ENCODE measurements at regions not wholly inside any gene's neighbourhood (a gene's known extent, or its start where the extent isn't known, plus 50 kb on each side); places are given as distances from the start of the nearest gene placed in this dataset.

GRCh38 chr20:40156600-40157317 is 532.3 kb downstream of the MAFB start:
- TF ChIP-seq GATA1 (IDR thresholded peaks at IDR 0.05; ENCODE audit: low read depth, low read length) (no peak), POLR2A (IDR thresholded peaks at IDR 0.05; ENCODE audit: low read length) (no peak)
- no peak for DNase-seq

DNA sequence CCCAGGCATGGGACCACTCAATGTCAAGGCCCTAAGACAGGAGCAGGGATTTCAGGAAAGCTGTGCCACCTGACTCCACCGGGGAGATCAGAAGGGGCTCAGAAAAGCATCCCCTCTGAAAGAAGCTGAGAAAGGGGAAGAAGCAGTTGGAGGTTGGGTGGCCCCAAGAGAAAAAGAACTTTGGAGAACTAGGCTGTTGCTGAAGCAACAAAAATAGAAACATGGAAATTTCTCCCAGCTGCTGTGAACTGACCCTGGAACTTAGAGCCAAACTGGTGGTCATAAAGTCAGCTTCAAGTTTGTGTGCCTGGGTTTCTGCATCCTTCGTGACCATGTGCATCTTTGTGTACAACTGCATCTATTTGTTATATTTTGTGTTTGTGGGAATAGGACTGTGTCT is 534.5 kb downstream of the MAFB start:
- no peak for DNase-seq
- TF ChIP-seq GATA1 (IDR thresholded peaks at IDR 0.05; ENCODE audit: low read depth, low read length) = no peak
- TF ChIP-seq POLR2A (IDR thresholded peaks at IDR 0.05; ENCODE audit: low read length) = no peak

- TF ChIP-seq GATA1 (IDR thresholded peaks at IDR 0.05; ENCODE audit: low read depth, low read length) = no peak
- no peak for TF ChIP-seq POLR2A (IDR thresholded peaks at IDR 0.05; ENCODE audit: low read length)
- DNase-seq = no peak
Measured at GRCh38 chr20:40148886-40149285, 540.1 kb downstream of the MAFB start.

DNA sequence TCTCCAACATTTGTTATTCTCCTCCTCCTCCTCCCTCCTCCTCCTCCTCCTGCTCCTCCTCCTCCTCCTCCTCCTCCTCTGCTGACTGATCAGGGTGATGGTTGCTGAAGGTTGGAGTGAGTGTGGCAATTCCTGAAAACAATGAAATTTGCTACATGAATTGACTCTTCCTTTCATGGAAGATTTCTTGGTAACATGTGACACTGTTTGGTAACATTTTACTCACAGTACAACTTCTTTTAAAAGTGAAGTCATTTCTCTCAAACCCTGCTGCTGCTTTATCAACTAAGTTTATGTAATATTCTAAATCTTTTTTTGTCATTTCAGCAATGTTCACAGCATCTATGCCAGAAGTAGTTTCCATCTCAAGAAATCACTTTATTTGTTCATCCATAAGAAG is 543.0 kb downstream of the MAFB start:
- no peak for DNase-seq
- TF ChIP-seq GATA1 (IDR thresholded peaks at IDR 0.05; ENCODE audit: low read depth, low read length) (no peak), POLR2A (IDR thresholded peaks at IDR 0.05; ENCODE audit: low read length) (no peak)

DNA sequence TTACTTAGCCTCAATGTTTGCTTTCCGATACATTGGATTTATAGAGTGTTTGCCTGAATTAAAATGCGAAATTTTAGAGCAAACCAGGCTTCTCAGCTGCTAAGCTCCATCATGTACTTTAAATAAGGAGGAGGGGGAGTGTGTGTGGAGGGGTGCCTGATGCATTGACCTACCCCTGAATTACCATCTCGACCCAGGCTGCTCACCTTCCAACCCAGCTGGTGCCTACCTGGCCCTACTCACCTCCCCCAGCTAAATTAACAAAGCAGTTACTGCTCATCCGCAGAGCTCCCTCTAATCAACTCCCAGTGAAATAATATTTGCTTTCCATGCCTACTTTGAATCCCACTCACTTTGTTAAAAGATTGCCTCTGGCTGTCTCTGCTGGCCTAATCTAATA is 544.5 kb downstream of the MAFB start:
- no peak for DNase-seq
- no peak for TF ChIP-seq POLR2A (IDR thresholded peaks at IDR 0.05; ENCODE audit: low read length)
- TF ChIP-seq GATA1 (IDR thresholded peaks at IDR 0.05; ENCODE audit: low read depth, low read length) = no peak

GRCh38 chr20:40134176-40134575 is 554.9 kb downstream of the MAFB start:
- TF ChIP-seq GATA1 (IDR thresholded peaks at IDR 0.05; ENCODE audit: low read depth, low read length) (no peak), POLR2A (IDR thresholded peaks at IDR 0.05; ENCODE audit: low read length) (no peak)
- no peak for DNase-seq

GRCh38 chr20:40120827-40121226 is 568.2 kb downstream of the MAFB start:
- TF ChIP-seq POLR2A (IDR thresholded peaks at IDR 0.05; ENCODE audit: low read length) (no peak), GATA1 (IDR thresholded peaks at IDR 0.05; ENCODE audit: low read depth, low read length) (no peak)
- DNase-seq = no peak

- DNase-seq = no peak
- TF ChIP-seq POLR2A (IDR thresholded peaks at IDR 0.05; ENCODE audit: low read length) = no peak
- no peak for TF ChIP-seq GATA1 (IDR thresholded peaks at IDR 0.05; ENCODE audit: low read depth, low read length)
Measured at GRCh38 chr20:40111282-40111681, 577.8 kb downstream of the MAFB start.

DNA sequence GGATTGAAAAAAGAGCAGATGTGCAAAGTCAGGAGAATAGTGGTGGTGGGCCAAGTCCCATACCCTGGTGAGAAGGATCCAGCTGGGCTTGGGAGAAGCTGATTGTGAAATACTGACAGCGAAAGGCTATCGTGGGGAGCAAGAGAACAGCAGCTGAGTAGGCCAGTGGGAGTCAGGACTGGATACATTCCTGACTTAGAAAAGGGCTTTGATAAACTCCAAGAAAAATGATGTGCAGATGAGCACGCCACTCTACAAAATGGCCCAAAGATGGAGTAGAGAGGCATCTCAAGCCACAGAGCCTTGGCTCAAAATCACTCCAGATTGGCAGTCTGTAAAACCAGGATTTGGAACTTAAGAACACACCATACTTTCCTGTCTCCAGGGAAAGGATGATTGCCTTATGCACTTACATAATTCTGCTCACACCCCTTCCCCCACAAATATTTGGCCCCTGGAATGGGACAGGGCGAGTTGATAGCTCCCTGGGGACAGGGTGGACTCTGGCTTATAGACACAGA is 578.7 kb downstream of the MAFB start:
- DNase-seq = no peak
- TF ChIP-seq GATA1 (IDR thresholded peaks at IDR 0.05; ENCODE audit: low read depth, low read length) = no peak
- no peak for TF ChIP-seq POLR2A (IDR thresholded peaks at IDR 0.05; ENCODE audit: low read length)

- no peak for DNase-seq
- no peak for TF ChIP-seq GATA1 (IDR thresholded peaks at IDR 0.05; ENCODE audit: low read depth, low read length)
- no peak for TF ChIP-seq POLR2A (IDR thresholded peaks at IDR 0.05; ENCODE audit: low read length)
Measured at GRCh38 chr20:40109136-40109535, 579.9 kb downstream of the MAFB start.

DNA sequence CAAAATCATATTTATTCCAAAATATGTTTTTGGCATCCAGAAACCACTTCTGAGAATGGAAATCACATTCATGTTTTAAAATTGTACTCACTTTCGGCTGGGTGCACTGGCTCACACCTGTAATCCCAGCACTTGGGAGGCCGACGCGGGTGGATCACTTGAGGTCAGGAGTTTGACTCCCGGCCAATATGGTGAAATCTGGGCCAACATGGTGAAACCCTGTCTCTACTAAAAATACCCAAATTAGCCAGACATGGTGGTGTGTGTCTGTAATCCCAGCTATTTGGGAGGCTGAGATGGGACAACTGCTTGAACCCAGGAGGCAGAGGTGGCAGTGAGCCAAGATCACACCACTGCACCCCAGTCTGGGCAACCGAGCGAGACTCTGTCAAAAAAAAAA is 580.7 kb downstream of the MAFB start:
- TF ChIP-seq POLR2A (IDR thresholded peaks at IDR 0.05; ENCODE audit: low read length) (no peak), GATA1 (IDR thresholded peaks at IDR 0.05; ENCODE audit: low read depth, low read length) (no peak)
- DNase-seq = no peak

DNA sequence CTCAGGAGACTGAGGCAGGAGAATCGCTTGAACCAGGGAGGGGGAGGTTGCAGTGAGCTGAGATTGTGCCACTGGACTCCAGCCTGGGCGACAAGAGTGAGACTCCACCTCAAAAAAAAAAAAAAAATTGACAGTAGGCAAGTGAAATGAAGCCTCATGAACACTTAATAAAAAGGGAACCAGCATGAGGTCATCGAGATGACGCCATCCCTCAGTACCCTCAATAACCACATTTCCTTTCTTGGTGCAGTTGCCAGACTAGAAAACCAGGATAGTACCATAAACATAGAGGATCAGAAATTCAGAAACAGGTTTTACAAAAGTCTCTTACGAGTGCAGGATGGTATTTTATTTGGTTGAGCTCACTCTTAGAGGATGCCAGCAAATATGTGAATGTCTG is 584.1 kb downstream of the MAFB start:
- TF ChIP-seq POLR2A (IDR thresholded peaks at IDR 0.05; ENCODE audit: low read length) = no peak
- no peak for TF ChIP-seq GATA1 (IDR thresholded peaks at IDR 0.05; ENCODE audit: low read depth, low read length)

GRCh38 chr20:40103420-40103819 is 585.6 kb downstream of the MAFB start:
- DNase-seq = no peak
- TF ChIP-seq POLR2A (IDR thresholded peaks at IDR 0.05; ENCODE audit: low read length) (no peak), GATA1 (IDR thresholded peaks at IDR 0.05; ENCODE audit: low read depth, low read length) (no peak)

More for the DNA sequence above, 584.1 kb downstream of the MAFB start:
- no peak for DNase-seq

DNA sequence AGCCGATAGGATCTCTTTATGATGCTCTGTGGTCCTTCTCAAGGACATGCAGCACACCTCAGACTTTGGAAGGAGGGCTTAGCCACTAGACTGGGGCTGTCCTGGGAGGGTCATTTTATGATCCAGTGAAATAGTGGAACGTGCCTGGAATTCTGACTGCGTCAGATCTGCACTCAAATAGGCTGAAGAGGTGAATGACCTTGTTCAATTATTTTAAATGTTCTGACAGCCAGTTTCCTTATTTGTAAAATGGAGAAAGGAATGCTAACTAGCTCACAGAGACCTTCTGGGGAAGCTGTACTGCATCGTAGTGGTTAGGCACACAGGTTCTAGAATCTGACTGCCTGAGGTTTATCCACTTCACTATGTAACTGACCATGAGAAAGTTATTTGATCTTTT is 587.5 kb downstream of the MAFB start:
- no peak for DNase-seq
- no peak for TF ChIP-seq POLR2A (IDR thresholded peaks at IDR 0.05; ENCODE audit: low read length)
- no peak for TF ChIP-seq GATA1 (IDR thresholded peaks at IDR 0.05; ENCODE audit: low read depth, low read length)

DNA sequence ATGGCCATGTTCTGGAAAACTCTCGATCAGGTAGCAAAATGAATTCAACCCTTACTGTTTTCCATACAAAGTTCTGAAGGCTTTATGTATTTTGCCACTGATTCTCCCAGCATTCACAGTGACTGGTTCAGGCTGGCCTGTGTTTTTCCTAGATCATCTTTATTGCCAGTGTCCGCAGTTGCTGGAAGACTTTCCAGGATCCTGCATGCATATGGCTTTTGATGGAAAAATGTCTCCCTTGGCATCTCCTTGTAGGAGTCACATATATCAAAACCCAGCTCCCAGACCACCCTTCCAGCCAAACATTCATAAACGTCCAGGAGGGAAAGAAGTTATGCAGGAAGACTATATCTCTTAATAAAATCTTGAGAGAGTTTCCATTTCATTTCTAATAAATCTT is 588.8 kb downstream of the MAFB start:
- no peak for DNase-seq
- TF ChIP-seq GATA1 (IDR thresholded peaks at IDR 0.05; ENCODE audit: low read depth, low read length) (no peak), POLR2A (IDR thresholded peaks at IDR 0.05; ENCODE audit: low read length) (no peak)
